ENCODE measurements at regions not wholly inside any gene's neighbourhood (a gene's known extent, or its start where the extent isn't known, plus 50 kb on each side); places are given as distances from the start of the nearest gene placed in this dataset.

- TF ChIP-seq, protein P1, sequence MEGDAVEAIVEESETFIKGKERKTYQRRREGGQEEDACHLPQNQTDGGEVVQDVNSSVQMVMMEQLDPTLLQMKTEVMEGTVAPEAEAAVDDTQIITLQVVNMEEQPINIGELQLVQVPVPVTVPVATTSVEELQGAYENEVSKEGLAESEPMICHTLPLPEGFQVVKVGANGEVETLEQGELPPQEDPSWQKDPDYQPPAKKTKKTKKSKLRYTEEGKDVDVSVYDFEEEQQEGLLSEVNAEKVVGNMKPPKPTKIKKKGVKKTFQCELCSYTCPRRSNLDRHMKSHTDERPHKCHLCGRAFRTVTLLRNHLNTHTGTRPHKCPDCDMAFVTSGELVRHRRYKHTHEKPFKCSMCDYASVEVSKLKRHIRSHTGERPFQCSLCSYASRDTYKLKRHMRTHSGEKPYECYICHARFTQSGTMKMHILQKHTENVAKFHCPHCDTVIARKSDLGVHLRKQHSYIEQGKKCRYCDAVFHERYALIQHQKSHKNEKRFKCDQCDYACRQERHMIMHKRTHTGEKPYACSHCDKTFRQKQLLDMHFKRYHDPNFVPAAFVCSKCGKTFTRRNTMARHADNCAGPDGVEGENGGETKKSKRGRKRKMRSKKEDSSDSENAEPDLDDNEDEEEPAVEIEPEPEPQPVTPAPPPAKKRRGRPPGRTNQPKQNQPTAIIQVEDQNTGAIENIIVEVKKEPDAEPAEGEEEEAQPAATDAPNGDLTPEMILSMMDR (IDR thresholded peaks at IDR 0.05), result no peak
- TF ChIP-seq POLR2A (IDR thresholded peaks at IDR 0.05), result no peak
Measured at GRCh38 chr5:36389245-36389644, 87.5 kb upstream of the RANBP3L start.

All from thyroid gland (tissue), 4 donors.